ENCODE measurements at regions not wholly inside any gene's neighbourhood (a gene's known extent, or its start where the extent isn't known, plus 50 kb on each side); places are given as distances from the start of the nearest gene placed in this dataset.
A peak's percentile ranks its signal among the peaks of the same experiment; 100 is the strongest.
"Not testable (repeated sequence)": the region's sequence is repeated elsewhere in the genome, so short reads cannot be mapped to it uniquely, and the experiment has no call there.

- TF ChIP-seq ZNF416 (CRISPR knock-in tag; IDR thresholded peaks at IDR 0.05), result no peak
- ChIA-PET CTCF (no interaction called here), POLR2A (no interaction called here)
- peaks cover 9% of the 10 kb centered on the region for H3K9me3 Mint-ChIP-seq
- H3K36me3 Mint-ChIP-seq, result no peaks in the 10 kb centered on the region
- ATAC-seq (no peak), DNase-seq (ENCODE audit: low spot score) (no peak)
- H3K4me3 Mint-ChIP-seq, result no peak overlapping the region
- H3K27ac Mint-ChIP-seq, result no peak overlapping the region
- peaks cover 6% of the 10 kb centered on the region for H3K4me1 Mint-ChIP-seq
- H3K27me3 Mint-ChIP-seq (ENCODE audit: low read depth), result no peaks in the 10 kb centered on the region
These were observed 415.9 kb downstream of the NDFIP2 start for GRCh38 chr13:79896851-79897250.

- H3K27me3 Mint-ChIP-seq (ENCODE audit: low read depth), result no peaks in the 10 kb centered on the region
- no peaks in the 10 kb centered on the region for H3K4me1 Mint-ChIP-seq
- ATAC-seq (no peak), DNase-seq (ENCODE audit: low spot score) (no peak)
- H3K4me3 Mint-ChIP-seq, result no peak overlapping the region
- no peaks in the 10 kb centered on the region for H3K36me3 Mint-ChIP-seq
- H3K27ac Mint-ChIP-seq, result no peak overlapping the region
- ChIA-PET POLR2A (no interaction called here), CTCF (no interaction called here)
- H3K9me3 Mint-ChIP-seq, result peaks cover 20% of the 10 kb centered on the region
- TF ChIP-seq GABPB1 (CRISPR knock-in tag; IDR thresholded peaks at IDR 0.05) (no peak), GRHL2 (CRISPR knock-in tag; IDR thresholded peaks at IDR 0.05; ENCODE audit: insufficient replicate concordance, severe bottlenecking) (no peak), ZNF396 (CRISPR knock-in tag; IDR thresholded peaks at IDR 0.05; ENCODE audit: borderline replicate concordance) (no peak), ELF4 (CRISPR knock-in tag; IDR thresholded peaks at IDR 0.05; ENCODE audit: low read depth) (no peak), NFATC4 (CRISPR knock-in tag; IDR thresholded peaks at IDR 0.05) (no peak), TEAD4 (CRISPR knock-in tag; IDR thresholded peaks at IDR 0.05) (no peak), ZNF416 (CRISPR knock-in tag; IDR thresholded peaks at IDR 0.05) (no peak), HMGA2 (CRISPR knock-in tag; IDR thresholded peaks at IDR 0.05) (no peak), ZBTB21 (CRISPR knock-in tag; IDR thresholded peaks at IDR 0.05; ENCODE audit: borderline replicate concordance) (no peak), KAT7 (CRISPR knock-in tag; IDR thresholded peaks at IDR 0.05; ENCODE audit: borderline replicate concordance) (no peak), RORB (CRISPR knock-in tag; IDR thresholded peaks at IDR 0.05) (no peak), E2F1 (CRISPR knock-in tag; IDR thresholded peaks at IDR 0.05) (no peak), SMAD3 (CRISPR knock-in tag; IDR thresholded peaks at IDR 0.05; ENCODE audit: borderline replicate concordance) (no peak), NFE2L1 (CRISPR knock-in tag; IDR thresholded peaks at IDR 0.05) (no peak)
These were observed 414.5 kb downstream of the NDFIP2 start for GRCh38 chr13:79895416-79895815.

DNA sequence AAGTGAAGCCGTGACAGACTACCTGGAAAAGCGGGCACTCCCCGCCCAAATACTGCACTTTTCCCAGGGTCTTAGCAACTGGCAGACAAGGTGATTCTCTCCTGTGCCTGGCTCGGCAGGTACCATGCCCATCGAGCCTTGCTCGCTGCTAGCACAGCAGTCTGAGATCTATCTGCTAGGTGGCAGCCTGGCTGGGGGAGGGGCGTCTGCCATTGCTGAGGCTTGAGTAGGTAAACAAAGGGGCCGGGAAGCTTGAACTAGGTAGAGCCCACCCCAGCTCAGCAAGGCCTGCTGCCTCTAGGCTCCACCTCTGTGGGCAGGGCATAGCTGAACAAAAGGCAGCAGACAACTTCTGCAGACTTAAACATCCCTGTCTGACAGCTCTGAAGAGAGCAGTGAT lies 406.3 kb downstream of the NDFIP2 start:
- TF ChIP-seq FOXK1 (CRISPR knock-in tag; IDR thresholded peaks at IDR 0.05), result peak; percentile 49; the same call in 1 of the 2 replicates
- H3K36me3 Mint-ChIP-seq; H3K4me3 Mint-ChIP-seq; CTCF ChIA-PET; H3K27me3 Mint-ChIP-seq (ENCODE audit: low read depth); H3K27ac Mint-ChIP-seq: not testable (repeated sequence)
- ATAC-seq (peak; percentile 81), DNase-seq (ENCODE audit: low spot score) (peak; percentile 50)
- Mint-ChIP-seq H3K9me3 (peaks cover 27% of the 10 kb centered on the region), H3K4me1 (peaks cover 27% of the 10 kb centered on the region)
- POLR2A ChIA-PET, result interaction anchor here (0.5 kb wide), 1 partner anchor 490 kb away, joined by 4 read pairs; no protein-coding TSS in a partner anchor

- Mint-ChIP-seq H3K9me3 (peaks cover 24% of the 10 kb centered on the region), H3K4me3 (no peak overlapping the region), H3K27me3 (ENCODE audit: low read depth) (no peaks in the 10 kb centered on the region), H3K36me3 (no peaks in the 10 kb centered on the region), H3K4me1 (peaks cover 27% of the 10 kb centered on the region), H3K27ac (no peak overlapping the region)
- TF ChIP-seq E2F1 (CRISPR knock-in tag; IDR thresholded peaks at IDR 0.05) (no peak), NR3C1 (CRISPR knock-in tag; conservative IDR thresholded peaks at IDR 0.05; ENCODE audit: low read depth) (no peak)
- ATAC-seq (no peak), DNase-seq (ENCODE audit: low spot score) (no peak)
- POLR2A ChIA-PET, result interaction anchor here (0.8 kb wide), 1 partner anchor 104 kb away, joined by 3 read pairs; no protein-coding TSS in a partner anchor
- CTCF ChIA-PET, result interaction anchor here (1.7 kb wide), 1 partner anchor 15 kb away, joined by 7 read pairs; no protein-coding TSS in a partner anchor
These were observed 405.6 kb downstream of the NDFIP2 start for GRCh38 chr13:79886601-79887000.

DNA sequence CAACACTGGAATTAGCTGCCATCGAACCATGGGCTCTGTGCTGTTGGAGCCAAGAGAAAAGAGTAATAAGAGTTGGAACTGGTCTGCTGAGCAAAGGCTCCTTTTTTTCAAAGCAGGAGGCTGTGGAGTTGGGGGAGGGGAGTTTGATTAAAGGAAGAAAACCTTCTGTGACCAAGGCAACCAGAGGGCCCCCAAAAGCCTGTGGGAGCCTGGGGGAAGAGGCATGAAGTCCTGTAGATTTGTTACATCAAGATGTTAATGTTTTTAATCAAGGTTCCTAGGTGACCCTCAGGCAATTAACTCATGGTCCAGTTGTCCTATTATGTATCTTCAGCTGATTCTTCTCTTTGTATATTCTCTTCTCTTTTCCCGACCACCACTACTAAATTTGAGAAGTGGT lies 403.9 kb downstream of the NDFIP2 start:
- POLR2A ChIA-PET, result no interaction called here
- Mint-ChIP-seq H3K4me1 (peaks cover 27% of the 10 kb centered on the region), H3K9me3 (peaks cover 12% of the 10 kb centered on the region), H3K4me3 (no peak overlapping the region), H3K27me3 (ENCODE audit: low read depth) (no peaks in the 10 kb centered on the region), H3K27ac (no peak overlapping the region), H3K36me3 (no peaks in the 10 kb centered on the region)
- DNase-seq (ENCODE audit: low spot score), result no peak
- ATAC-seq, result peak; percentile 39
- CTCF ChIA-PET, result no interaction called here
- TF ChIP-seq, protein P1, sequence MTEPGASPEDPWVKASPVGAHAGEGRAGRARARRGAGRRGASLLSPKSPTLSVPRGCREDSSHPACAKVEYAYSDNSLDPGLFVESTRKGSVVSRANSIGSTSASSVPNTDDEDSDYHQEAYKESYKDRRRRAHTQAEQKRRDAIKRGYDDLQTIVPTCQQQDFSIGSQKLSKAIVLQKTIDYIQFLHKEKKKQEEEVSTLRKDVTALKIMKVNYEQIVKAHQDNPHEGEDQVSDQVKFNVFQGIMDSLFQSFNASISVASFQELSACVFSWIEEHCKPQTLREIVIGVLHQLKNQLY (CRISPR knock-in tag; IDR thresholded peaks at IDR 0.05), result no peak
- no peak for TF ChIP-seq ATF6 (CRISPR knock-in tag; IDR thresholded peaks at IDR 0.05)
- TF ChIP-seq E2F1 (CRISPR knock-in tag; IDR thresholded peaks at IDR 0.05), result no peak
